KMS-11 (cell line): ENCODE measurements at regions not wholly inside any gene's neighbourhood (a gene's known extent, or its start where the extent isn't known, plus 50 kb on each side); places are given as distances from the start of the nearest gene placed in this dataset.

ENCODE experiments used
- H2AFZ ChIP-seq: fragments of 200-600 bp; sonication (generic); 2 replicates; pipeline ENCODE4 v1.6.1; 2016; ENCODE audit warnings: antibody characterized with exemption, mixed run types, low read depth
- H3K27ac ChIP-seq: fragments of 200-600 bp; sonication (generic); 2 replicates; pipeline ENCODE4 v1.6.1; 2016; ENCODE audit warnings: mild to moderate bottlenecking, mixed run types
- H3K27me3 ChIP-seq: fragments of 200-600 bp; sonication (generic); 2 replicates; pipeline ENCODE4 v1.6.1; 2017; ENCODE audit warnings: mild to moderate bottlenecking, low read depth, mixed run types, moderate library complexity; ENCODE audit not compliant: insufficient read depth
- H3K36me3 ChIP-seq: fragments of 200-600 bp; sonication (generic); 2 replicates; pipeline ENCODE4 v1.6.1; 2017; ENCODE audit warnings: mild to moderate bottlenecking, mixed run types; ENCODE audit not compliant: insufficient read depth
- H3K4me1 ChIP-seq: fragments of 200-600 bp; sonication (generic); 2 replicates; pipeline ENCODE4 v1.6.1; 2016; ENCODE audit warnings: mild to moderate bottlenecking, low read depth, mixed run types; ENCODE audit not compliant: poor library complexity, severe bottlenecking
- H3K4me2 ChIP-seq: fragments of 200-600 bp; sonication (generic); 2 replicates; pipeline ENCODE4 v1.7.0; 2016; ENCODE audit warnings: mild to moderate bottlenecking, mixed run types
- H3K4me3 ChIP-seq: fragments of 200-600 bp; sonication (generic); IDR thresholded peaks from 2 replicates; pipeline ENCODE4 v1.6.1; 2017; ENCODE audit warnings: low read depth, low read length, mixed read lengths; ENCODE audit not compliant: insufficient read depth
- H3K79me2 ChIP-seq: fragments of 200-600 bp; sonication (generic); 2 replicates; pipeline ENCODE4 v1.6.1; 2016; ENCODE audit warnings: low read depth, mixed run types; ENCODE audit not compliant: insufficient read depth
- H3K9ac ChIP-seq: fragments of 200-600 bp; sonication (generic); 2 replicates; pipeline ENCODE4 v1.6.1; 2016; ENCODE audit warnings: mild to moderate bottlenecking, mixed run types
- H4K20me1 ChIP-seq: fragments of 200-600 bp; sonication (generic); 2 replicates; pipeline ENCODE4 v1.6.1; 2016; ENCODE audit warnings: mild to moderate bottlenecking, mixed run types; ENCODE audit not compliant: insufficient read depth
- TF ChIP-seq, protein P1 (sequence below): fragments of 200-600 bp; sonication (generic); conservative IDR thresholded peaks from 2 replicates; pipeline ENCODE4 v1.6.1; 2017; ENCODE audit warnings: low read depth, mild to moderate bottlenecking, antibody characterized with exemption, low read length, moderate library complexity, mixed read lengths

DNA sequence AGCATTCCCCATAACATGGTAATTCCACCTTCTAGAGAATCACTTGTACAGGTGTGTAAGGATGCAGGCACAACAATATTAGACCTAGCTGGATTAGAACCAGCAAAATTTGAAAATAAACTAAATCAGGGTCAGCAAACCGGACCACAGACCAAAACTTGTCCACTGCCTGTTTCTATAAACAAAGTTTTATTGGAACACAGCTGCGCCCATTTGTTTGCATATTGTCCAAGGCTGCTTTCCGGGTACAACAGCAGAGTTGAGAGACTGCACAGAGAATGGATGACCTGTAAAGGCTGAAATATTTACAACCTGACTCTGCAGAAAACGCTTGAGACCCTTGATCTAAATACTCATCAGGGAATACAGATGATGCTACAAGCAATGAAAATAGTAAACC lies 73.6 kb upstream of the SLC45A1 start:
- Histone ChIP-seq H3K4me3 (no peak overlapping the region), H2AFZ (no peak overlapping the region), H3K36me3 (no peaks in the 10 kb centered on the region), H3K27me3 (no peaks in the 10 kb centered on the region), H3K4me1 (no peaks in the 10 kb centered on the region), H3K27ac (no peak overlapping the region), H3K79me2 (no peaks in the 10 kb centered on the region), H4K20me1 (no peaks in the 10 kb centered on the region), H3K4me2 (no peak overlapping the region), H3K9ac (no peak overlapping the region)
- TF ChIP-seq, protein P1, sequence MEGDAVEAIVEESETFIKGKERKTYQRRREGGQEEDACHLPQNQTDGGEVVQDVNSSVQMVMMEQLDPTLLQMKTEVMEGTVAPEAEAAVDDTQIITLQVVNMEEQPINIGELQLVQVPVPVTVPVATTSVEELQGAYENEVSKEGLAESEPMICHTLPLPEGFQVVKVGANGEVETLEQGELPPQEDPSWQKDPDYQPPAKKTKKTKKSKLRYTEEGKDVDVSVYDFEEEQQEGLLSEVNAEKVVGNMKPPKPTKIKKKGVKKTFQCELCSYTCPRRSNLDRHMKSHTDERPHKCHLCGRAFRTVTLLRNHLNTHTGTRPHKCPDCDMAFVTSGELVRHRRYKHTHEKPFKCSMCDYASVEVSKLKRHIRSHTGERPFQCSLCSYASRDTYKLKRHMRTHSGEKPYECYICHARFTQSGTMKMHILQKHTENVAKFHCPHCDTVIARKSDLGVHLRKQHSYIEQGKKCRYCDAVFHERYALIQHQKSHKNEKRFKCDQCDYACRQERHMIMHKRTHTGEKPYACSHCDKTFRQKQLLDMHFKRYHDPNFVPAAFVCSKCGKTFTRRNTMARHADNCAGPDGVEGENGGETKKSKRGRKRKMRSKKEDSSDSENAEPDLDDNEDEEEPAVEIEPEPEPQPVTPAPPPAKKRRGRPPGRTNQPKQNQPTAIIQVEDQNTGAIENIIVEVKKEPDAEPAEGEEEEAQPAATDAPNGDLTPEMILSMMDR, result no peak

DNA sequence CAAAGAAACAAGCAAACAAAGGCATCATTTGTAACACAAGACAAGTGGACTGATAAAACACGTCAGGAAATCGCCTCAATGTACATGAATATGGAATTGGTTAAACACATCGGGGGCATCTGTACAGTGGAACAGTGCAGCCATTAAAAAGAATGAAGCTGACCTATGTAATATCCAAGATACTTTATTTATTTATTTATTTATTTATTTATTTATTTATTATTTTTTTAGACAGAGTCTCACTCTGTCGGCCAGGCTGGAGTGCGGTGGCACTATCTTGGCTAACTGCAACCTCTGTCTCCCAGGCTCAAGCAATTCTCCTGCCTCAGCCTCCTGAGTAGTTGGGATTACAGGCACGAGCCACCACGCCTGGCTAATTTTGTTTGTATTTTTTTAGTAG lies 75.4 kb upstream of the SLC45A1 start:
- H3K4me3 ChIP-seq, result no peak overlapping the region
- H2AFZ ChIP-seq, result no peak overlapping the region
- H3K27ac ChIP-seq, result no peak overlapping the region
- H3K9ac ChIP-seq, result no peak overlapping the region
- H3K4me1 ChIP-seq, result no peaks in the 10 kb centered on the region
- H3K36me3 ChIP-seq, result no peaks in the 10 kb centered on the region
- TF ChIP-seq, protein P1, result no peak
- H3K4me2 ChIP-seq, result no peak overlapping the region
- H3K27me3 ChIP-seq, result no peaks in the 10 kb centered on the region
- no peaks in the 10 kb centered on the region for H3K79me2 ChIP-seq
- no peaks in the 10 kb centered on the region for H4K20me1 ChIP-seq

DNA sequence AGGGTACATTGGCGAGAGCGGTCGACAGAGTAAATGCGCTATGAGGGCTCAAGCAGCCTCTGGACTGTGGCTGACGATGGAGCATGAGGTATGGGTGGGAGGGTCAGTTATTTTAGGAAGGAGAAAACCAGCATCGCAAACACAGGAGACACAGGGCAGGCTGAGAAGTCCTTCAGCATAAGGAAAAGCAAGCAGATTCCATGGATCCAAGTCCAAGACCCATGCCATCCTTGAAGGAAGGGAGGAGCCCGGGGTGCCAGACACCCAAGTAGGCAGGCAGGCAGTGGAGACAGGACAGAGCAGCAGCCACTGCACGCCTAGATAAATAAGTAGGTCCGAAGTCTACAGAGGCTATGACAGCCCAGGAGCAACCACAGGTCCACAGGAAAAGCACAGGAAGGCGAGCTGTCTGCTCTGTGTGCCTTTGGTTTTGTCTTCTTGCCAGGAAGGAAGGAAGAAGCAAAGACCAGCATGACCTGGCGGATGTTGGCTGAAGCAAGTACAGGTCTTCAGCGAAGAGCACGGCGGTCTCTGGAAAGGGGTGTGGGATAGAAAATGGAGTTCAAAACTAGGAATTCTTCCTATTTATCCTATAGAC lies 76.4 kb upstream of the SLC45A1 start:
- no peak overlapping the region for H3K4me3 ChIP-seq
- H2AFZ ChIP-seq, result no peak overlapping the region
- TF ChIP-seq, protein P1, result no peak
- H3K9ac ChIP-seq, result no peak overlapping the region
- no peak overlapping the region for H3K27ac ChIP-seq
- H4K20me1 ChIP-seq, result no peaks in the 10 kb centered on the region
- no peaks in the 10 kb centered on the region for H3K27me3 ChIP-seq
- H3K79me2 ChIP-seq, result no peaks in the 10 kb centered on the region
- H3K36me3 ChIP-seq, result no peaks in the 10 kb centered on the region
- no peaks in the 10 kb centered on the region for H3K4me1 ChIP-seq
- no peak overlapping the region for H3K4me2 ChIP-seq

DNA sequence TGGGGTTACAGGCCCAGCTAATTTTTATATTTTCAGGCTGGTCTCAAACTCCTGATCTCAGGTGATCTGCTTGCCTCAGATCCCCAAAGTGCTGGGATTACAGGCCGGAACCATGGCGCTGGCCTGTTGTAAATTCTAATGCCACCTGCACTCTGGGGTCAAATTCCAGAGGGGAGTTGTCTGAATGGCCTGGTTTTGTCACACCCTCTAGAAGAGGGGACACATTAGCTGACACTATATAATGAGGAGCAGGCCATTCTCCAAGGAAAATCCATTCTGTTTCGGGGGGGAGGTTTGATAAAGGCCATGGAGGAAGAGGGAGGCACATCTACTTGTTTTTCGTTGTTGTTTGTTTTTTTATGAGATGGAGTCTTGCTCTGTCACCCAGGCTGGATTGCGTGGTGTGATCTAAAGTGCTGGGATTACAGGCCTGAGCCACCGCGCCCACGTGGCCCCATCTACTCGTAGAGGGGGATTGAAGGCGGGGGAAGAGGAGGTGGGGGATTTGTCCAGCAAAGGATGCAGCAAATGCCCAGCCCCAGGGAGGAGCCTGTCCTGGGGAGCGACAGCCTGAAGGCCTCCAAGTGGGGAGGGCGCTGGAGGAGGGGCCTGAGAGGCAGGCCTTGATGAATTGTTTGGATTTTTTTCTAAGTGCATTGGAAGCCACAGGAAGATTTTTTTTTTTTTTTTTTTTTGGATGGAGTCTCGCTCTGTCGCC lies 78.4 kb upstream of the SLC45A1 start:
- Histone ChIP-seq H3K27ac (no peak overlapping the region), H3K36me3 (no peaks in the 10 kb centered on the region), H4K20me1 (no peaks in the 10 kb centered on the region), H3K27me3 (no peaks in the 10 kb centered on the region), H3K4me3 (no peak overlapping the region), H3K4me1 (no peaks in the 10 kb centered on the region), H3K79me2 (no peaks in the 10 kb centered on the region), H2AFZ (no peak overlapping the region), H3K9ac (no peak overlapping the region), H3K4me2 (no peak overlapping the region)
- TF ChIP-seq, protein P1, result no peak
